Stimulated activated naive CD8-positive, alpha-beta T cell treated with anti-CD3 and anti-CD28 coated beads, Interleukin-15, amount 100 ng/mL, for 72 hours (primary cell): ENCODE measurements at regions not wholly inside any gene's neighbourhood (a gene's known extent, or its start where the extent isn't known, plus 50 kb on each side); places are given as distances from the start of the nearest gene placed in this dataset.

Source experiments
- ATAC-seq: fragments of 150-1000 bp; cut with Tn5 transposase; 2 replicates; pipeline ENCODE4 v1.10.0; 2021; ENCODE audit warnings: mild to moderate bottlenecking, moderate library complexity
- DNase-seq, 2 donors: peaks; one replicate each; pipeline ENCODE4 v3.0.0; 2021 to 2022
- H3K27ac Mint-ChIP-seq, 2 donors: one replicate each; pipeline ENCODE4 v1.8.0; 2022; ENCODE audit warnings: mild to moderate bottlenecking in 2 of 2, mixed read lengths in 2 of 2, moderate library complexity in 2 of 2
- H3K27me3 Mint-ChIP-seq: one replicate; pipeline ENCODE4 v1.8.0; 2022; ENCODE audit warnings: mixed read lengths
- H3K4me1 Mint-ChIP-seq: one replicate; pipeline ENCODE4 v1.8.0; 2022; ENCODE audit warnings: mild to moderate bottlenecking, mixed read lengths
- H3K4me3 Mint-ChIP-seq, 2 donors: one replicate each; pipeline ENCODE4 v1.8.0; 2022; ENCODE audit warnings: mild to moderate bottlenecking in 2 of 2, mixed read lengths in 2 of 2, moderate library complexity in 1 of 2
- H3K9me3 Mint-ChIP-seq, 2 donors: one replicate each; pipeline ENCODE4 v1.8.0; 2022; ENCODE audit warnings: mixed read lengths in 2 of 2

GRCh38 chr20:55760586-55760985, 244.7 kb downstream of the CBLN4 start:
- DNase-seq (no peak), ATAC-seq (no peak)
- Mint-ChIP-seq H3K9me3 (peaks cover 11 to 18% of the 10 kb centered on the region in 2 donors), H3K27ac (no peak overlapping the region), H3K4me3 (no peak overlapping the region), H3K27me3 (no peaks in the 10 kb centered on the region), H3K4me1 (no peaks in the 10 kb centered on the region)

- Mint-ChIP-seq H3K4me3 (no peak overlapping the region), H3K27ac (no peak overlapping the region), H3K4me1 (no peaks in the 10 kb centered on the region), H3K27me3 (no peaks in the 10 kb centered on the region), H3K9me3 (no peaks in the 10 kb centered on the region)
- DNase-seq, result no peak
- ATAC-seq, result no peak
Observed at GRCh38 chr20:55755861-55756260, 249.5 kb downstream of the CBLN4 start.

- no peak for ATAC-seq
- Mint-ChIP-seq H3K27me3 (no peaks in the 10 kb centered on the region), H3K27ac (no peak overlapping the region), H3K9me3 (no peaks in the 10 kb centered on the region), H3K4me3 (no peak overlapping the region), H3K4me1 (no peaks in the 10 kb centered on the region)
- DNase-seq, result no peak
Observed at GRCh38 chr20:55755411-55755810, 249.9 kb downstream of the CBLN4 start.

- Mint-ChIP-seq H3K27ac (no peak overlapping the region), H3K27me3 (no peaks in the 10 kb centered on the region), H3K4me1 (no peaks in the 10 kb centered on the region), H3K4me3 (no peak overlapping the region), H3K9me3 (peaks cover 5 to 12% of the 10 kb centered on the region in 2 donors)
- DNase-seq (no peak), ATAC-seq (no peak)
Observed at GRCh38 chr20:55746723-55747122, 258.6 kb downstream of the CBLN4 start.

GRCh38 chr20:55745840-55746239, 259.5 kb downstream of the CBLN4 start:
- no peak overlapping the region for H3K4me3 Mint-ChIP-seq
- no peaks in the 10 kb centered on the region for H3K27me3 Mint-ChIP-seq
- H3K9me3 Mint-ChIP-seq, result peaks cover 5 to 12% of the 10 kb centered on the region in 2 donors
- ATAC-seq (no peak), DNase-seq (no peak)
- H3K27ac Mint-ChIP-seq, result no peak overlapping the region
- H3K4me1 Mint-ChIP-seq, result no peaks in the 10 kb centered on the region

GRCh38 chr20:55744896-55745295, 260.4 kb downstream of the CBLN4 start:
- no peak for DNase-seq
- Mint-ChIP-seq H3K27me3 (no peaks in the 10 kb centered on the region), H3K4me1 (no peaks in the 10 kb centered on the region), H3K4me3 (no peak overlapping the region), H3K9me3 (peaks cover 5 to 12% of the 10 kb centered on the region in 2 donors), H3K27ac (no peak overlapping the region)
- ATAC-seq, result no peak

- Mint-ChIP-seq H3K27ac (no peak overlapping the region), H3K4me3 (no peak overlapping the region), H3K9me3 (peaks cover 3 to 6% of the 10 kb centered on the region in 2 donors), H3K4me1 (no peaks in the 10 kb centered on the region), H3K27me3 (no peaks in the 10 kb centered on the region)
- DNase-seq, result no peak
- no peak for ATAC-seq
Observed at GRCh38 chr20:55741801-55742200, 263.5 kb downstream of the CBLN4 start.

GRCh38 chr20:55740076-55740475, 265.2 kb downstream of the CBLN4 start:
- Mint-ChIP-seq H3K27me3 (no peaks in the 10 kb centered on the region), H3K27ac (no peak overlapping the region), H3K4me1 (no peaks in the 10 kb centered on the region), H3K4me3 (no peak overlapping the region), H3K9me3 (peaks cover 0 to 7% of the 10 kb centered on the region in 2 donors)
- ATAC-seq (no peak), DNase-seq (no peak)

GRCh38 chr20:55730321-55730720, 275.0 kb downstream of the CBLN4 start:
- Mint-ChIP-seq H3K4me3 (no peak overlapping the region), H3K27me3 (no peaks in the 10 kb centered on the region), H3K9me3 (peaks cover 4 to 7% of the 10 kb centered on the region in 2 donors), H3K27ac (no peak overlapping the region), H3K4me1 (no peaks in the 10 kb centered on the region)
- DNase-seq, result no peak
- ATAC-seq, result no peak

GRCh38 chr20:55714736-55715135, 290.6 kb downstream of the CBLN4 start:
- H3K27ac Mint-ChIP-seq, result no peak overlapping the region
- DNase-seq (no peak), ATAC-seq (no peak)
- no peak overlapping the region for H3K4me3 Mint-ChIP-seq
- peaks cover 11 to 28% of the 10 kb centered on the region in 2 donors for H3K9me3 Mint-ChIP-seq
- H3K27me3 Mint-ChIP-seq, result no peaks in the 10 kb centered on the region
- H3K4me1 Mint-ChIP-seq, result no peaks in the 10 kb centered on the region

GRCh38 chr20:55714082-55714481, 291.2 kb downstream of the CBLN4 start:
- DNase-seq (no peak), ATAC-seq (no peak)
- H3K9me3 Mint-ChIP-seq, result peaks cover 12 to 34% of the 10 kb centered on the region in 2 donors
- no peaks in the 10 kb centered on the region for H3K27me3 Mint-ChIP-seq
- no peak overlapping the region for H3K4me3 Mint-ChIP-seq
- H3K27ac Mint-ChIP-seq, result no peak overlapping the region
- no peaks in the 10 kb centered on the region for H3K4me1 Mint-ChIP-seq

GRCh38 chr20:55704458-55704857, 300.9 kb downstream of the CBLN4 start:
- ATAC-seq, result no peak
- Mint-ChIP-seq H3K9me3 (peaks cover 0 to 16% of the 10 kb centered on the region in 2 donors), H3K4me3 (no peak overlapping the region)

GRCh38 chr20:55701467-55701866, 303.9 kb downstream of the CBLN4 start:
- Mint-ChIP-seq H3K4me3 (no peak overlapping the region), H3K27me3 (no peaks in the 10 kb centered on the region), H3K27ac (no peak overlapping the region), H3K9me3 (peaks cover 0 to 9% of the 10 kb centered on the region in 2 donors), H3K4me1 (no peaks in the 10 kb centered on the region)
- DNase-seq (no peak), ATAC-seq (no peak)

More at GRCh38 chr20:55704458-55704857, 300.9 kb downstream of the CBLN4 start:
- no peak for DNase-seq
- no peaks in the 10 kb centered on the region for H3K4me1 Mint-ChIP-seq
- H3K27me3 Mint-ChIP-seq, result no peaks in the 10 kb centered on the region
- H3K27ac Mint-ChIP-seq, result no peak overlapping the region

- Mint-ChIP-seq H3K4me1 (no peaks in the 10 kb centered on the region), H3K9me3 (peaks cover 0 to 5% of the 10 kb centered on the region in 2 donors), H3K4me3 (no peak overlapping the region), H3K27me3 (no peaks in the 10 kb centered on the region), H3K27ac (no peak overlapping the region)
- no peak for DNase-seq
- no peak for ATAC-seq
Observed at GRCh38 chr20:55696520-55696919, 308.8 kb downstream of the CBLN4 start.

GRCh38 chr20:55693641-55694040, 311.7 kb downstream of the CBLN4 start:
- H3K4me3 Mint-ChIP-seq, result no peak overlapping the region
- ATAC-seq, result no peak

GRCh38 chr20:55685841-55686240, 319.5 kb downstream of the CBLN4 start:
- no peaks in the 10 kb centered on the region for H3K9me3 Mint-ChIP-seq
- ATAC-seq (no peak), DNase-seq (no peak)
- H3K4me1 Mint-ChIP-seq, result no peaks in the 10 kb centered on the region
- H3K4me3 Mint-ChIP-seq, result no peak overlapping the region
- H3K27ac Mint-ChIP-seq, result no peak overlapping the region
- H3K27me3 Mint-ChIP-seq, result no peaks in the 10 kb centered on the region

More at GRCh38 chr20:55693641-55694040, 311.7 kb downstream of the CBLN4 start:
- Mint-ChIP-seq H3K27me3 (no peaks in the 10 kb centered on the region), H3K9me3 (no peaks in the 10 kb centered on the region), H3K27ac (peak overlapping the region in 1 of 2 donors; percentile 54), H3K4me1 (no peaks in the 10 kb centered on the region)
- no peak for DNase-seq

- H3K27ac Mint-ChIP-seq, result no peak overlapping the region
- ATAC-seq (no peak), DNase-seq (no peak)
- H3K9me3 Mint-ChIP-seq, result no peaks in the 10 kb centered on the region
- no peaks in the 10 kb centered on the region for H3K4me1 Mint-ChIP-seq
- no peak overlapping the region for H3K4me3 Mint-ChIP-seq
- no peaks in the 10 kb centered on the region for H3K27me3 Mint-ChIP-seq
Observed at GRCh38 chr20:55685425-55685824, 319.9 kb downstream of the CBLN4 start.
